Middle frontal gyrus (tissue), 1 donor: ENCODE measurements at regions not wholly inside any gene's neighbourhood (a gene's known extent, or its start where the extent isn't known, plus 50 kb on each side); places are given as distances from the start of the nearest gene placed in this dataset.
"Not testable (repeated sequence)": the region's sequence is repeated elsewhere in the genome, so short reads cannot be mapped to it uniquely, and the experiment has no call there.

ENCODE experiments used
- DNase-seq: peaks from one replicate; pipeline ENCODE4 v3.0.0-alpha.2; 2015; ENCODE audit warnings: low spot score; ENCODE audit errors: extremely low spot score

DNA sequence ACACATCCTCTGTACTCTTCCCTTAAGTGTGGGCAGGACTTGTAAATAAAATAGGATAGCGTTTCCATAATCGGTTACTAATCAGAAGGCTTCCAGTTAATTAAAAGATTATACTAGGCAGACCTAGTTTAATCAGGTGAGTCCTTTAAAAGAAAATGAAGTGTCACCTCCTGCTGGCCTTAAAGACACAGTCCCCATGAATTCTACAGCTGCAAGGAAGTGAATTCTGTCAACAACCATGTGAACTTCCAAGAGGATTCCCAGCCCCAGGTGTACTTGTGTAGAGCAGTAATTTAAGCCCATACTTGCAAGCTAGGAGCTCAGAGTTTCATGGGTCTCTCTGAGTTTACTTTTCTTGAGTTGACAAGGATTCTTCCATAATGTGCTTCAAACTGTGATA is 918.3 kb downstream of the DTWD2 start:
- DNase-seq, result no peak

DNA sequence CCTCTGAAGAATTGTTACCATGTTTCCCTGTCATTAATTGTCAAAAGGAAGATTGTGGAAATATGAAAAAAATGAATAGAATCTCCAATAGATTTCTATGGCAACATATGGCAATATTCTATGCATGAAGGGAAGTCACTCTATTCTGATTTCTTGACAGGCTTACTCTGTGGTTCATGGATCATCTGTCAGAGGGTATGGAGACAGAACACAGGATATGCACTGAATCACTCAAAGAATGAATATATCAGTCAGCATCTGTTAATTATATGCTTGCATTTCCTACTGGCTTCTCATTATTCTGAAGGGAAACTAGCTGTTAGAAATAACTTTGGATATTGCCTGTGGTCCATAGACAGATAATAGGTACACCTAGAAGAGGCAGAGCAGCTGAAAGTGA is 918.9 kb downstream of the DTWD2 start:
- no peak for DNase-seq

DNA sequence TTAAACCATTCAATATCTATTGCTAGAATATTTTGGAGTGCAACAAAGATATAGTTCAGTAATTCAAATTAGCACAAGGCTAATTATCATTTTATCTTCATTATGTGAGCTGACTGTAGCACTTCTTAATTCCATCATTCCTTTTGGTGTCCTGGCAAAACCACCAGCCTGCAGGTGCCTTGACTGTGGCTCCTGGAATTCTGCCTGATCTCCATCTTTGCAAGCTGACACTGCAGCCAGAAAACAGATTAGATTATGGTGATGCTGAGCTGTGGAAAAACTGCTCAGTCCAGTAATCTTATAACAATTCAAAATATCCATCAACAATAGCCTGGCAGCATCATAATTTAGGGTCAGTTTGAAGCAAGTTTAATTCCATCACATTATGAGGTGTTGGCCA is 919.5 kb downstream of the DTWD2 start:
- DNase-seq, result no peak

DNA sequence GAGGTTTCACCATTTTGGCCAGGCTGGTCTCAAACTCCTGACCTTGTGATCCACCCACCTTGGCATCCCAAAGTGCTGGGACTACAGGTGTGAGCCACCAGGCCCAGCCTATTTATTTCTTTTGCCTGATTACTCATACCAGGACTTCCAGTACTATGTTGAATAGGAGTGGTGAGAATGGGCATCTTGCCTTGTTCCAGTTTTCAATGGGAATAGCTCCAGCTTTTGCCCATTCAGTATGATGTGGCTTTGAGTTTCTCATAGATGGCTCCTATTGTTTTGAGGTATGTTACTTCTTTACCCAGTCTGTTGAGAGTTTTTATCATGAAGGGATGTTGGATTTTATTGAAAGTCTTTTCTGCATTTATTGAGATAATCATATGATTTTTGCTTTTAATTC is 924.5 kb downstream of the DTWD2 start:
- DNase-seq, result not testable (repeated sequence)

DNA sequence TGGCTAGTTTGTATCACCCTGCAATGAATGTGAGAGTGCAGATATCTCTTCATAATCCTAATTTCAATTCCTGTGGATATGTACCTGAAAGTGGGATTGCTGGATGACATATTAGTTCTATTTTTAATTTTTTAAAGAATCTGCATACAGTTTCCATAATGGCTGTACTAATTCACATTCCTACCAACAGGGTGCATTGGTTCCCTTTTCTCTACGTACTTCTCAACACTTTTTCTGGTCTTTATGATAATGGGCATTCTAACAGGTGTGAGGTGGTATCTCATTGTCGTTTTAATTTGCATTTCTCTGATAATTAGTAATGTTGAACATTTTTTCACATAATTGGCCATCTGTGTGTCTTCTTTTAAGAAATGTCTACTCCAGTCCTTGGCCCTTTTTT is 927.5 kb downstream of the DTWD2 start:
- DNase-seq, result no peak

DNA sequence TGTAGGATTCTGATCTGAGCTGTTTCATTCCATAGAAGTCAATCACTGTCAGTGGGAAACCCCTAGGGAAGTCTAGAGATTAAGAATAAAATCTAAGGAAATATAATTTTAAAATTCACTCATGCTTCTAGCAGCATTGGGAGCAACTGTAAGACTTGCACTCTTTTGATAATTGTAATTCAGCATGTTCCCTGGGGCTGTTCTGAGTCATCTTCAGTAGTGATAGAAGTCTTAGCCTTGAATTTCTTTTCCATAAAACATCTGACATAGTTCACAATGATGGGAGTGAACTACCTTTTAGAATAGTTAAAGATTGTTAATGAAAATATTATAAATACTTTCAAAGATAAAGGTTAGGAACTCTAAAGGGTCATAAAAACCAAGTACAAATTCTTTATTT is 935.8 kb downstream of the DTWD2 start:
- DNase-seq, result no peak

GRCh38 chr5:118044169-118044568 is 944.2 kb downstream of the DTWD2 start:
- no peak for DNase-seq

GRCh38 chr5:118043531-118043930 is 944.8 kb downstream of the DTWD2 start:
- no peak for DNase-seq

DNA sequence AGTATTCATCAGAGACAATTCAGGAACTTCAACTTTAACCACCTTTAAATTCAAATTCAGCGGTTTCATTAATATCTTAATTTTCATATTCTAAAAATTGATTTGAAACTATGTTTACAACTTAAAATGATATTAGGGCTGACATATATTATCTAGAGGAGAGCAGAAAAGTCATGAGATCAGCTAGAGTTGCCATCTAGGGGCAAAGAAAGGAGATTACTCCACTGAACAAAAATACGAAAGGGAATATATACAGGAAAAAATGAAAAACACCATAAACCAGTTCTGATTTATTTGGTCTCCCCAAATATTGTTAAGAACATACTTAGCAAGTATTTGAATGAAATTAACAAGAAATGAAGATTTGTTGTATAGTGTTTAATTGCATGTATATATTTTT is 946.3 kb downstream of the DTWD2 start:
- DNase-seq, result no peak

- DNase-seq, result no peak
Measured at GRCh38 chr5:118040496-118040895, 947.9 kb downstream of the DTWD2 start.

DNA sequence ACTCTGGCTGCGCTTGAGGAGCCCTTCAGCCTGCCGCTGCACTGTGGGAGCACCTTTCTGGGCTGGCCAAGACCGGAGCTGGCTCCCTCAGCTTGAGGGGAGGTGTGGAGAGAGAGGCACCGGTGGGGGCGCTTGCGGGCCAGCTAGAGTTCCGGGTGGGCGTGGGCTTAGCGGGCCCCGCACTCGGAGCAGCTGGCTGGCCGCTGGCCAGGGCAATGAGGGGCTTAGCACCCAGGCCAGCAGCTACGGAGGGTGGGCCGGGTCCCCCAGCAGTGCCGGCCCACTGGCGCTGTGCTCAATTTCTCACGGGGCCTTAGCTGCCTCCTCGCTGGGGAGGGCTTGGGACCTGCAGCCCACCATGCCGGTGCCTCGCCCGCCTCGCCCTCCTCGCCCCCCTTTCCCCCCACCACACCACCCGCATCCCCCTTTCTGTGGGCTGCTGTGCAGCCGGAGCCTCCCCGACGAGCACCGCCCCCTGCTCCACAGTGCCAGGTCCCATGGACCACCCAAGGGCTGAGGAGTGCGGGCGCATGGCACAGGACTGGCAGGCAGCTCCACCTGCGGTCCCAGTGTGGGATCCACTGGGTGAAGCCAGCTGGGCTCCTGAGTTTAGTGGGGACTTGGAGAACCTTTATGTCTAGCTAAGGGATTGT is 954.5 kb downstream of the DTWD2 start:
- no peak for DNase-seq

DNA sequence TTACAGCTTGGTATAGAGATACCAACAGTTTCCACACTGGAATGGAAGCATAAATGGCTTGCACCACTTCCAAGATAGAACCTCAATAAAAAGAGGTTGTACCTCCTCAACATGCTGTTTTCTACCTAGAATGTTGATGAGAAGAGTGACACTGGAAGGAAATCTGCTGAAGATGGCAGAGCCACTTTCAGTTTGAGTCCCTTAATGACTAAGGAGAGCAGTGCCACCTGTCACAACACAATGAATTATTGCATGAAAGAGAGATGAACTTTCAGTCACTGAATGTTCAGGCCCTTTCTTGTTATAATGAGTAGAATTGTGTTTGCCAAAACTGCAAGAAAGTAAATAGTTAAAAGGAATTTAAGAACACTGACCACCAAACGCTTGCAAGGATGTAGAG is 958.5 kb downstream of the DTWD2 start:
- no peak for DNase-seq

GRCh38 chr5:118022062-118022461 is 966.3 kb downstream of the DTWD2 start:
- DNase-seq, result no peak

DNA sequence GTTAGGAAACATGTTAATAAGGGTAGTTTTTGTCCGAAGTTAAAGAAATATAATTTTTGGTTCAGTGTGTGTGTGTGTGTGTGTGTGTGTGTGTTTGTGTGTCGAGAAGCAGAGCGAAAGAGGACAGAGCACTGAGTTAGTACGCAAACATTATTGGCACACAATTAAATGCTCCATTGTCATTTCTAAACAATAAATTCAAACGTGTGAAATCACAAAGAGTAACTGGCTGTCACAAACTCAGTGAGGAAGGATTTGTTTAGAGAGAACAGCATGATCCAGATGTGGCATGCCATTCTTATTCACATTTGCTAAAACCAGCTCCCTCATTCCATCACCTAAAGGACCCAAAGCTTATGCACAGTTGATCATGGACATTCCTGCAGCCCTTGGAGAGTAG is 970.8 kb downstream of the DTWD2 start:
- no peak for DNase-seq

- DNase-seq, result no peak
Measured at GRCh38 chr5:118016396-118016795, 972.0 kb downstream of the DTWD2 start.

DNA sequence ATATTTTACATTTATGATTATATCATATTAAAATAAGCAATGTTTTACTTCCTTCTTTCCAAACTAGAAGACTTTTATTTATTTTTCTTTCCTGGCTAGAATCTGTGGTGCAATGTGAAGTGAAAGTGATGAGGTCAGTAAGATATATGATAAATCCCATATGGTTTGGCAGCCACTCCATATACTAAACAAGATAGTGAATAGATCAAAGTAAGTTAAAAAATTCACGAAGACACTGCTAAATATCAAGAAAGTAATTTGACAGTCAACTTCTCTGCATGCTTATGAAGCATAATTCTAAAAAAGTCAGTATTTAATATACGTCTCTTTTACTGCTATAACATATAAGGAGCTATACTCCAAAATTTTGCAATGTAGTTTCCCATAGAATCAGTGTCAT is 972.8 kb downstream of the DTWD2 start:
- no peak for DNase-seq

DNA sequence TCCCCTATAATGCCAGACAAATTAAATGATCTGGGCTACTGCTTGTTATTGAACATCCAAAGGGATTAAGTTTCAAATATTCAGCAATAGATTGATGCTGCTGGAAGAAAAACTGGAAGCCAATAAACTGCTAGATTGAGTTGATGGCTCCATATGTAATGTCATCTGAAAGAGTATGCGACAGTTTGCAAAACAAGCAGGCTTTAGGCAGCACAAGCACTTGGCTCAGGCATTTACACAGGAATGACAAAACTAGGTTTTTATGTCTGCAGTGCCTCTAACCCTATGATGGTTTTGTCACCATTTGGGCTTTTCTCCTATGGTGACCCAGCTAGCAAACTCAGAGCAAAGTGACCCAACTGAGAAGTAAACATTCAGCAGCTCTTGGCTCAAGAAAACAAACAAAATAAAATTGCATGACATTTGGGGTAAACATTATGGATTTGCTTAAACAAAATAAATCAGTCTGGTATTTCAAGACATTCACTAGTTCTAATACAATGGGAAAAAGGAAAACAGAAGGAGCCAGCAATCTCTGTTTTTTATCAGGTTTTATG is 978.5 kb downstream of the DTWD2 start:
- no peak for DNase-seq

DNA sequence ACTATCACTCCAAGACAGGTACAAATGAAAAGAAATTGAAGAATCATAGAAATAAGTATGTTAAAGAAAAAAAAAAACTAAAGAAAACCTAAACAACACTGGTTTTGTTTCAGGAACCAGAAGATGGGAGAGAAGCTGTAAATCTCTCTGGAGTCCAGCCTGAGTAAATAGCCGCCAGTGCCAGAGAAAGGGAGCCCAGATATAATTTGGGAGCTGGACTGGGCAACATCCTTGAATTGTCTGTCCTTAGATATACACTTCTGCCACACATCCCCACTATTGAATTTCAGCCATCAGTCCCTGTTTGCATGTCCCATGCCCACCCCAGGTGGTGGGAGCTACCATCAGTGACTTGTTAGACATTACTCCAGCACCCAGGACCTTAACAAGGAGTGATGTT is 979.6 kb downstream of the DTWD2 start:
- DNase-seq, result no peak

GRCh38 chr5:118007262-118007661 is 981.1 kb downstream of the DTWD2 start:
- DNase-seq, result no peak

GRCh38 chr5:118006219-118006618 is 982.1 kb downstream of the DTWD2 start:
- DNase-seq, result no peak

DNA sequence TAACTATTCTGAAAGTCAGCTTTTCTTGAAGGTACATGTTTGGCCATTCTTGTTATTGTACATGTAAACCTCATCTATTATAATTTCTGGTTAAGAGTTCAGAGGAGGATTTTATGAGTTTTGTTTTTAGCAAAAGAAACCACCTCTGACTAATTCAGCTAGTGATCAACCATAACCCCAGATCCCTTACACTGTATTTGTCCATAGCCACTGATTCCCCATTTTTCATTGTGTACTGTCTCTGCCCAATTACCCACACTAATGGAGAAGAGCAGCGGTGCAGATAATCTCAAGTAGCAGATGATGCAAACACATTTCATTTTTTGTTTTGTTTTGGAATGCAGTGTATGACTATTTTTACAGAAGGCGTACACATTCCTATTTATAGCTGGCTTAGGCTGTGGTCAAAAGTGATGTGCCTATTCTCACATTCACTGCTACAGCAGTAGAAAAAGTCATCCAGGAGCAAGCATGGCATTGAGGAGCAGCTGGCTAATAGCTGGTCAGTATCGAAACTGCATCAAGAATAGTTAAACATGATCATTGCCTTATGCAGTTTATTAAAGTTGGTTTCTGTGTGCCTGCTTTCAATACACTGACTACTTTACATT is 988.3 kb downstream of the DTWD2 start:
- DNase-seq, result no peak

- DNase-seq, result no peak
Measured at GRCh38 chr5:117982691-117983090, 1005.7 kb downstream of the DTWD2 start.

DNA sequence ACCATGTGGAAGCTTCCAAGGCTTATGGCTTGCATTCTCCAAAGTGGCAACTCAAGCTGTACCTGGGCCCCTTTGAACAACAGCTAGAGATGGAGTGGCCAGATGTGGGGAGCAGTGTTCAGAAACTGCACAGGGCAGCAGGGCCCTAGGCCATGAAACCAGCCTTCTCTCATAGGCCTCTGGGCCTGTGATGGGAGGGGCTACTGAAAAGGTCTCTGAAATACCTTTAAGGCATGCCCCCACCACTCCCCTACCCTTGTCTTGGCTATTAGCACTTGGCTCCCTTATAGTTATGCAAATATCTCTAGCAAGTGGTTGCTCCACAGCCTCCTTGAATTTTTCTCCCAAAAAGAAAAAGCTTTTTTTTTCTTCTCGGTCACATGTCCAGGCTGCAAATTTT is 1014.6 kb downstream of the DTWD2 start:
- DNase-seq, result no peak
